Endothelial cell of umbilical vein (primary cell): ENCODE measurements at regions not wholly inside any gene's neighbourhood (a gene's known extent, or its start where the extent isn't known, plus 50 kb on each side); places are given as distances from the start of the nearest gene placed in this dataset.

ENCODE experiments used
- CTCF ChIP-seq, 2 donors: IDR thresholded peaks; 1 replicate in 1 of 2; 2 replicates in 1 of 2; pipeline ENCODE4 v1.5.1; 2011; ENCODE audit warnings: low read length in 2 of 2, mild to moderate bottlenecking in 2 of 2, moderate library complexity in 2 of 2, control low read depth in 1 of 2, inconsistent platforms in 1 of 2, low read depth in 1 of 2; ENCODE audit not compliant: insufficient read depth in 1 of 2; ENCODE audit errors: extremely low read depth in 1 of 2
- EZH2 ChIP-seq: IDR thresholded peaks from 2 replicates; pipeline ENCODE4 v1.6.1; 2012; ENCODE audit warnings: borderline replicate concordance, low read depth, mild to moderate bottlenecking, moderate library complexity, low read length, inconsistent platforms; ENCODE audit not compliant: severe bottlenecking

- TF ChIP-seq EZH2 (no peak), CTCF (IDR thresholded peaks at IDR 0.05; ENCODE audit: extremely low read depth in 1 of 2, insufficient read depth in 1 of 2, low read depth in 1 of 2, low read length in 2 of 2) (no peak)
These were observed 209.0 kb downstream of the SIM1 start for GRCh38 chr6:100255701-100256100.
